ENCODE measurements at regions not wholly inside any gene's neighbourhood (a gene's known extent, or its start where the extent isn't known, plus 50 kb on each side); places are given as distances from the start of the nearest gene placed in this dataset.
"Not testable (repeated sequence)": the region's sequence is repeated elsewhere in the genome, so short reads cannot be mapped to it uniquely, and the experiment has no call there.

DNA sequence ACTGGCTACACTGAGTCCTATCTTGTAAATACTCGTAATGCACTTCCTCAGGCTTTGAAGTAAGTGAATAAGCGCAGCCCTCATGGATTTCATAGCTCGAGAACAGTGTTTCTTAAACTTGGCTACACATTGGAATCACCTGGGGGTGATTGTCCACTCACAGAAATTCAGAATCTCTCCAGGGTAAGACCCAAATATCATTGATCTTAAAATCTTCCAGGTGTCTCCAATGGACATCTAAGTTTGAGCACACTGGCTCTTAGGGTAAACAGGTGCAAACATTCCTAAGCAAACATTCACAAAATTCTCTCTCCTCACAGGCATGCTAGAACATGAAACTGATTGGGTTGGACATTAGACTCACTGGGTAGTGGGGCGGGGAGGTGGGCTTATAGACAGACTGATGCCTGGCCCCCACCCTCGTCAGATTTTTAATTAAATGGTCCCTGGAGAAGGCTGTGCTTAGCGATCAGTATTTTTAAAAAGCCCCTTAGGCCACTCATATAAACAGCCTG, 279.7 kb upstream of the TBL1XR1 start:
- no peak for DNase-seq (ENCODE audit: low read depth)

DNA sequence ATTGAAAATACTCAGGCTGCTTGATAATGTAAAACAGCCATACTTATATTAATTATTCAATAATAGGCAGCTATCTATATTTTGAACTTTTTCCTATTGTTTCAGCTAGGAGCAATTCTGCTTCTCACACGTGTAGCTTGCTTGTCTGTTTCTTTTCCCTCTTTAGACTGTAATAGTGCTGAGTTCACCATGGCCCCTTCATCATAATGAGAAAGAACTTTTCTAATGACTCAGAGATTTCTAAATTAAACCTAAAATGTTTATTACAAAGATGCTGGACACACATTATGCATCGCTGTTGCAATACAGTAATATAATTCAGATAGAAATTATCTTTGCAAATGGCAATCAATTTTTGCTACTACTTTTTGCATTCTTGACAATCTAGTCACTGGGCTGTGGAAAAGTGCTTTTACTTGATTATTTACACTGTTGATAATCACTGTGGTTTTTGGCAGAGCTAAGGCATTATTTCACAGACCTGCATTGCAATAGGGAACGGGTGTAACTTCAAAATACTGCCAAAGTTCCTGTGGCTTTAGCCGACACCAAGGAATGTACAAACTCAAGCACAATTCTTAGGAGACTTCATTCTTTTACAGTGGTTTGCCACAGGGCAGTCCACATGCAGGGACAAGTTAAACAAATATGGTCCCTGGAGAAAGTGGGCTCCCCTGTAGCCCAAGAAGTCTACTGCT, 281.0 kb upstream of the TBL1XR1 start:
- no peak for DNase-seq (ENCODE audit: low read depth)

DNA sequence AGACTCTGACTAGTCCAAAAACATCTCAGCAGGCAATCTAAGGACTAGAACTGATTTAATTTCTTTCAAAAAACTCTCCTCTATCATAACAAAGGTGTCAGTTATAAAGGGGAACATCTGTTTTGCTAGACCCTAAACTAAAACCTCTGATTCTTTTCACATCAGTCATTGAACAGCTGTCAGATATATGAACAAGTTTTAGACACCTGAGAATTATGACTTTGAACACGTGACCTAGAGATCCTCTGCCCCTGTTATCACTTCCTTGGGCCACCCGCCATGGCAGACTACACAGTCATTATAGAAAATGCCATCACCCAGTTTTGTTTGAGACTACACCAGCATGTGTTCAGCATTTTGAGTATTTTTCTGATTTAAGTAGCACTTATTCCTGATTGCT, 282.3 kb upstream of the TBL1XR1 start:
- no peak for DNase-seq (ENCODE audit: low read depth)

DNA sequence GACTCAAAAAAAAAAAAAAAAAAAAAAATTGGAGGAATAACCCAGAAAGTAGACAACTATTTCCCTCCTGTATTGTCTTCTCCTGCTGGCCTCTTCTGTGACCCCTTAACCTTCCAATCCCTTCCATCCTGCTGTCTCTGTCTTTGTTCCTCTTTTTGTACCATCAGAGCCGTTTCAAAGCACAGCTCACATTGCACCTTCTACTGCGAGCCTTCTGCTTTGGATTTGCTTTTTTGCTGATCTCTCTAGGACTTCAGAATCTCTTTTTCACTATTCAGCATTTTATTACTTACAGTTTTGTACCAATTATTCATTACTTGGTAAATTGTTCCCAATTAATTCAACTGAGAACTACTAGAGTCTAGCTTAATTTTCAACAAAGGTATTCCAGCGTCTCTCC, 284.0 kb upstream of the TBL1XR1 start:
- DNase-seq (ENCODE audit: low read depth), result no peak

DNA sequence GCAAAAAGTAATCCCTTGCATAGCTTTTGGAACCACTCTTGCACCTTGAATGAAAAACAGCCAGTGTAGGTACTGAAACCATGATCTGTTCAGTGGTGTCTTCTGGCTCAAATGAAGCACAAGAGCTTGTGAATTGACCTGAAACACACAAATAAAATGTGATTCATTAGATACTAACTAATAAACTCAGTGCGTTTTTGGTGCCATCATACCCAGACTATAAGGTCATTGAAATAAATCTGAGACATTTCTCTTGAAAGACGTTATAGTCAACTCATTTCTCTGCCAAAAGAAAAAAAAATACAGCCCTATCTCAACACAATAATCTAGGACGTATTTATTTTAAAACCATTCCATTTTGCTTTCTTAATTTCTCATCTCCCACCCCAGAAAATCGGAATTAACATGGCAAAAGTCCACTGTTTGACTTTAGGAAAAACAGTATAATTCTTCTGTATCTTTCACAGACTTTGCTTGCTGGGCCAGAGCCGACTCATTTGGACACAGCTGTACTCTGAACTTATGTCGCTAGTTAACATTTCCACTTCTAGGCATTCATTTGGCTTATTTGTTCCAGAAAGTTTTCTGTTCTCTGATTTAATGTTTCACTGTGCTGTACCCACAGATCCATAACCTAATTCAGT, 284.9 kb upstream of the TBL1XR1 start:
- no peak for DNase-seq (ENCODE audit: low read depth)

DNA sequence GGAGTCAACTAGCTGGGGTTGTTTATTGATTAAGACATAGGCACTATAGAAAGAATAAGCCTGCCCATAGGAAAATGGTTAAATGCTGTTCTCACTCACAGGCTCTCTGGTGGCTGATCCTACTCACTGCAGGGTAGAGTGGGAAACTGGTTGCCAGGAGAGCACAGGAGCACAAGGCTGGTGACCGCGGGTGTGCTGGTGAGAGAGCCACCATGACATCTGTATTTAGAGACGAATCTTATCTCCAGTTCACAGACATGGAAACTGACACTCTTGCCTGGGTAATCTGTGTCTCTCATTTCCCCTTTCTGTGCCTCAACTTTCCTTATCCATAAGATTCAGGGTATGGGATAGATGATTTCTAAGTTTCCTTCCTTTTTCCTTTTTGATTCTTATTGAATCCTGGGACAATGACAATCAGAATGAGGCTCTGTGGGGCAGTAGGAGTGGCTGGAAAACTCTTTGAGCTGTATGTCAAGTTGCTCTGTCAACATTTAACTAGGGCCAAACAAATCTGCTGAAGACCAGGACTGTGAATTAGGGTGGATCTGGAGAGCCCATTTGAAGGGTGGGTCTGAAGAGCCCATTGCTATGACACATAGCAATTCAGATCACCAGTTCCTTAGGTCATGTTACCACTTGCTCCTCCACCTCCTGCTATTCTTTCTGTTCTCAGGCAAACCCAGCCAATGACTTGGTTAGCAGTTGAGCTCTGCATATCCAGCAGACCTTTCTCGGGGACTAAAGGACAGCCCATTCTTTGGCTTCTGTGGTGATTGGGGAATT, 286.1 kb upstream of the TBL1XR1 start:
- peak; percentile 70 for DNase-seq (ENCODE audit: low read depth)

DNA sequence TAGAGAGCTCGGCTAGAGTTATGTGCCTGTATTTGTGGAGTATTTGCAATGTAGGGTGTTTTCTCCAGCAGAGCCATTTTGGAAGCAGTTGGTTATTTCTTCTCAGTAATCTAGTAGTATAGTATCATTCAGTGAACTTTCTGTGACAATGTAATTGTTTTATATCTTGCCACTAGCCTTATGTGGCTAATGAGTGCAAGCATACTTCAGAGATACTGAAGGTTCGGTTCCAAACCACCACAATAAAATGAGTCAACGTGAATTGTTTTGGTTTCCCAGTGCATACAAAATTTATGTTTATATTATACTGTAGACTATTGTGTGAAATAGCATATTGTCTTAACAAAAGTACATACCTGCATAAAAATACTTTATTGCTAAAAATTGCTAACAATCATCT, 286.9 kb upstream of the TBL1XR1 start:
- DNase-seq (ENCODE audit: low read depth), result no peak

DNA sequence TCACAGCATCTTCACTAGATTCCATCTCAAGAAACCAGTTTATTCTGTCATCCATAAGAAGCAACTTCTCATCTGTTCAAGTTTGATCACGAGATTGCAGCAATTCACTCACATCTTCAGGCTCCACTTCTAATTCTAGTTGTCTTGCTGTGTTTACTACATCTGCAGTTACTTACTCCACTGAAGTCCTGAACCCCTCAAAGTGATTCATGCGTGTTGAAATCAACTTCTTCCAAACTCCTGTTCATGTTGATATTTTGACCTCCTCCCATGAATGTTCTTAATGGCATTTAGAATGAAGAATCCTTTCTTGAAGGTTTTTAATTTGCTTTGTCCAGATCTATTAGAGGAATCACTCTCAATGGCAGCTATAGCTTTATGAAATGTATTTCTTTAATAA, 287.6 kb upstream of the TBL1XR1 start:
- DNase-seq (ENCODE audit: low read depth), result no peak

DNA sequence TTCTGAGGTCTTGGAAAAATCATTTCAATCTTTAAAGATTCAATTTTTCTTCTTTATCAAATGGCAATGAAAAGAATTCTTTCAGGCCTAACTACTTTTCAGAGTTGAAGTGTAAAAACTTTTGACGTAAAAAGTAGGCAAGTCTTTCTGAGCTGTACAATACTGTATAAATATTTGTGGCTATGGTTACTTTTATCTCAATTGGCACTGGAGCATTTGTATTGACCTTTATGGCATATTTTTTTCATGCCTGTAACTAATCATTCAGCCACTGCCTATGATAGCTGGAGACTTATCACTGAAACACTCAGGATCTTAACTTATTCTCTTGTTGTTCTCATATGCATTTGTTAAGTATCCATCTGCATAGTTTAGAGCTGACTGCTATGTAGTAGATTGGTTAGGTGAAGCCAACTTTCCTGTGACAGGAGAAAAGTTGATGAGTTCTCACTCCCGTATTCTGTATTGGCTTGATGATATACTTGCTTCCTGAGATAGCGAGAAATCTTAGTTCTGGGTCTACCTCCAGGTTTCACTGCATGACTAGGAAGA, 290.4 kb upstream of the TBL1XR1 start:
- DNase-seq (ENCODE audit: low read depth), result no peak

DNA sequence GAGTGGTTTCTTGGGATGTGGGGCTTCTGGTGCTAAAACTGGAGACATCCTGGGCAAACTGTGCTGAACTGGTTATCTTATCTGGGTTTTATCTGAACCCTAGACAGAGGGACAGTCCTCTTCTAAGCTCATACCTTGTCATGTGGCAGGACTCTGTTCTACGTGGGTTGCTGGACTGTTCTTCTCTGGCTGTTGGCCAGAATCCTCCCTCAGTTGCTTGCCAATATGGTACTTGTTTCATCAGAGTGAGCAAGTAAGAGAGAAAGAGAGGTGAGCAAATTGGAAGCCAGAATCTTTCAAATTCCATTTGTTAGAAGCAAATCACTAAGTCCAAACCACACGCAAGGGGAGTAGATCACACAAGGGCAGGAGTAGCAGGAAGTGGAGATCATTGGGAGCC, 291.5 kb upstream of the TBL1XR1 start:
- DNase-seq (ENCODE audit: low read depth), result no peak

DNA sequence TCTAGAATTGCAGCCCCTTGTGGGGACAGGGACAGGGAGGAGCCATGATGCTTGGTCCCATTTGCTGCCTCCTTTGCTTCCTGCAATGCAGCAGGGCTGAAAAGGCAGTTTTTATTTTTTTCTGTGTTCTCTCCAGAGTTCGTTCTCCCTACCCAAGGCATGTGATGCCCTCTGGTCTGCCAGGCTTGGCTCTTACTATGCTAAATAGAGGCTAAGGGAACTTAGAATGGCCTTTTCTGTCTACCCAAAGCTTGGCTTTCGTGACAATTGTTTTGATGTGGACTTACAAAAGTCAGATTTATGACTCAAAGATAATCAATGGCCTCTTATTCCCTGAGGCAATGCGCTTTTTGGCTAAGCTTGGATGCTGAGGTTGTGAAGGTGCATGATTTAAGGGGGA, 293.3 kb upstream of the TBL1XR1 start:
- DNase-seq (ENCODE audit: low read depth), result no peak

DNA sequence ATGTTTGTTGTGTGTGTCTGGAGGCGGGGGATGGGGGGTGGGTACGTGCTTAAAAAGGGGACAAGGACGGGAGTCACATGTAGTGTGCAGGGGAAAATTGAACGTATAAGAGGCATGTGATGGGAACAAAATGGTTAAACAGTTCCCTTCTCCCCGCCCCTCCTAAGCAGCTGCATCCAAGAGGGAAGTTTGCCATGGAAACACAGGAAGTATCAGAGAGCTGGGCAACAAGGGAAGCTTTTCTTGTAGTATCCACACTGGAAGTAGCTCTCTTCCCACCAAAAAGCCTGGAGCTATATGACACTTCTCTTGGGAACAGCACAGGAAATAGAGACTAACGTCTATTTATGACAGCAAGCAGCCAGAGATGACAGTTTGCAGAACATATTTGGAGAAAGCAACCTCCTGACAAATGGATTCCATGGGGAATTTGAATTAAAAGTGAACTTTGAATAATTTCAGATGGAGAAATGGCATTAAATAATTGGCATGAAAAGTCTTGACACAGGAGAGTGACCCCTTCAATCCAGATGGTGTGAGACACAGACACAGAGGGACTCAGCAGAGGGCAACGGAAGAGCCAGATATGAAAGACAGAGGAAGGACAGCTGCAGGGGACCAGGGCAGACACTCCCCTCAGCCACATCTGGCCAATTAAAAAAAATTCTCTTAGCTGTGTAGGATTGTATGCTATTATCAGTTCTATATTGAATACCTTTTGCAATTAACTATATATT, 294.2 kb upstream of the TBL1XR1 start:
- DNase-seq (ENCODE audit: low read depth), result no peak

DNA sequence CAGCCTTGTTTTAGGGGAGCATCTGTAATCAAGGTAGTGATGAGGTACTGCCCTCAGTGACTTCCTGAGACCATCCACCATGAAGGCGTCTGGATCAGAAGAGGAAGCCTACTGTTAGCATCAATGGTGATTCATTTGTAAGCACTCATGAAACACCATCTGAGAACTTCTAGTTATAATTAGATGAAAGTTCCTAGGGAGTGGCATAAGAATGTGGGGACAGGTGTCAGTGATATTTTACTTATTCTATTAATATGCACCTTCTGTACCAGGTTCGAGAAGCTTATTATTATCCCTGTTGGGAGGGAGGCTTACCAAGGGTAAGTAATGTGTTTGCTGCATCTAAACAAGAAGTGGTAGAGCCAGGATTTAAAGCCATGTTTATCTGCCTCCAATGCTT, 295.8 kb upstream of the TBL1XR1 start:
- no peak for DNase-seq (ENCODE audit: low read depth)

DNA sequence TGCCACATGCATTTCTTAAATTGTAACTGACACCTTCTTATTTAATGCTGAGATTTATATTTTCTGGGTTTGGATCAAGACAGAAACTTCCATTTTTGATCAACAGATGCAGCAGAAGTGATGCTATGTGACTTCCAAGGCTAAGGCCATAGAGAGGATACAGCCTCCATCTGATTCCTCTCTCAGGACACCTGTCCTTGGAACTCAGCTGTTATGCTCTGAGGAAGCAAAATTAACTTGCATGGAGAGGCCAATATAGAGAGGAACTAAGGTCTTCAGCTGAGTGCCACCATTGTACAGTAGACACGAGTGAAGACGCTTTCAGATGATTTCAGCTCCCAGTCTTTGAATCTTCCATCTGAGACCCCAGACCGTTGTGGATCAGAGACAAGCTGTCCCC, 296.9 kb upstream of the TBL1XR1 start:
- DNase-seq (ENCODE audit: low read depth), result no peak

DNA sequence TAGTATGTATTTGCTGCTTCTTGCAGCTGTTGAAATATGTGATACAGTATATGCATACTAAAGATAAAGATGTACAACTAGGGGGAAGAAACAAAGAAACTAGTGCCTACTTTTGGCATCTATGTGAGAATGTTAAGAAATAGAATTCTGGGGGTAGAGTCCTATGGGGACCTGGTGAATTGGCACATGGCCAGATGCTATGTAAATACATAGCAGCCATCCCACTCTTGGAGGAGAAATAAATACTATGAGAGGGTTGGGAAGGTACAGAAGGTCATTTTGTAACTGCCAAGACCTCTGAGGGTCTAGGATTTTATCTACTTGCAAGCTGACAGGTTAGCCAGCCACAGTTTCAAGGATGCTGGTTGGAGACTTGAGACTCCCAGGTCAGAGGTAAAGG, 298.3 kb upstream of the TBL1XR1 start:
- DNase-seq (ENCODE audit: low read depth), result no peak

DNA sequence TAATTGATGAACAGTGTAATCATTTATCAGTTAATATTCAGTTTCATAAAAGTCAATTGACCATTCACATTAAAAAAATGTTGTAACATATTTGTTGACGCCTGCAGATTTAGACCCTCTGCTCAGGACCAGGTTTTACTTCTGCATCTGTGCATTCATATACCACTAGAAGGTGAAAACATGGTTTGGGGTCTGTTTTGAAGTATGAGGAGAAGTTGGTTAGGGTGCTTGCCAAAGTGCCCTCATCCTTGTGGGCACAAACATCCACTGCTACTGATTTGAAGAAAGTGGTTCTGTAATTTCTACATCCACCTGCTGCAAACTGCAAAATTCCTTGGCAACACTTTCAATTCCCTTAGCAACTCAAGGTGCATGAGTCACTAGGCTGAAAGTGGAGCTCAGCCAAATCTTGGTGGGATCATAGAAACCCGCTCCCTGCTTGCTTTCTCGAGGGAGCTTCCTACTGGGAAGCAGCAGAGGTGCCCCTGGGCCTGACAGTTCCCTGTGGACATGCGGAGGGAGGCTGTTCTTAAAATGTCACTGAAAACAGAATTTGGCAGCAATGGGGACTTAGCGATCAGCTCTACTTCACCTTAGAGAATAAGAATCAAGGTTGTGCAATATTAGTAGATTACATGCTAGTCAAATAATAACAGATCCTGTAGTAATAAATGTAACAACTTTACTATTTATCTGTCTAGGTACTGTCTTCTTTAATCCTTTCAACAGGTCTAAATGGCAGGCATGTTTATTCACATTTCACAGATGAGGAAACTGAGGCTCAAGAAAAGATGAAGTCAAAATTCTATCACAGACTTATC, 301.0 kb upstream of the TBL1XR1 start:
- DNase-seq (ENCODE audit: low read depth), result no peak

DNA sequence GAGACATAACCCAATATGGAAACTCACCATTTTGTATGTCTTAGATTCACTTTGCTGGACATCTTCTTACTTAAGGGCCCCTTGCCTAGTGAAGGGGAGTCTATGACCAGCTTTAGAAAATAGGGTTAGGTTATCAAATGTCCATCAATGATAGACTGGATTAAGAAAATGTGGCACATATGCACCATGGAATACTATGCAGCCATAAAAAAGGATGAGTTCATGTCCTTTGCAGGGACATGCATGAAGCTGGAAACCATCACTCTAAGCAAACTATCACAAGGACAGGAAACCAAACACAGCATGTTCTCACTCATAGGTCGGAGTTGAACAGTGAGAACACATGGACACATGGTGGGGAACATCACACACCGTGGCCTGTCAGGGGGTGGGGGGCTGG, 301.8 kb upstream of the TBL1XR1 start:
- DNase-seq (ENCODE audit: low read depth), result not testable (repeated sequence)

DNA sequence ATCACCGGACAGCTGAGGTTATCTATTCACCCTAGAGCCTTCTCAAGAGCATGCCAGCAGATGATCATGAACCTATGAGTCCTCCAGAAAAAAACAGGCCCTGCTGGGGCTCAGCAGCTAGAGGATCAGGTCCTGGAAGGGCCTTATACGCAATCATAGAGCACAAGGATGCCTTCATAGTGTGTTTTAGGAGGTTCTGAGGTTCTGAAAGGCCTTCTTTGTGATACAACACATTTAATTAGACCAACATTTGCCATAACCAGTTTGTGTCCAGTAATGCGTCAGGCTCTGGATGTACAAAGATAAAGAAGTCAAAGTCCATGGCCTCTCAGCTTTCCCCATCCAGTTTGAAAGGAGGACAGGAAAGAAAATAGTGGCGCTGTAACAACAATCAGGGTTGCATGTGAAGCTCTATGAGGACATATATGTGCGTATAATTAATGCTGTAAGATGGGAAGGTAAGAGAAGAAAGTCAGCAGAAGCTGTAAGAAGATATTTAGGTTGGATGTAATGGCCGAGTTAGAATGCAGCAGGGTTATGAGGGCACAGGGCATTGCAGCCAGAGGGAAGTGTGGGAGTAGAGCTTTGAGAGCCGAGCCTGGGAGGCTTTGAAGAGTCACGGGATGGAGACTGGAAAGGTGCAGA, 302.6 kb upstream of the TBL1XR1 start:
- DNase-seq (ENCODE audit: low read depth), result no peak

DNA sequence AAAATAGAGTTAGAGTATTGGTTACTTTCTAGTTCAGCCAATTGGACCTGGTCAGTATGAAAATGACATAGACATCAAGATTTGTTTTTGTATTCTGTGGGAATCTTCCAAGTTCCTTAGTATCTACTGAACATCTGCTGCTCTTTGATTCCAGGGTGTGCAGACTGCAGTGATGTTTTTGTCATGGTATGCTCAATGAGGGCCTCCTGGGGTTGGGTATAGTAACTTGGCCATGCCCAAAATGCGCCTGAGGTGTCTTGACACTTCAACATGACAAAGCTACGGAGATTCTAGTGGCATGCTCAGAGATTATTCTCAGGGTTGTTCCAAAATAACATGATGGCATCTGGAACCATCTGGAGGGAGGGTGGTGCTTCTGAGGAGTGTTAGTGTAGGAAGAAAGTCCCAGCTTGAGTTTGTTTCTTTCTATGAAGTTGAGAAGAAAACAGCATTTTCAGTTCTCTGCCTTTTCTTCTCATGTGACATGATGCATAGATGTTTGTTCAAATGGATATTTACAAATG, 313.5 kb upstream of the TBL1XR1 start:
- no peak for DNase-seq (ENCODE audit: low read depth)
